MCF 10A (cell line): ENCODE measurements at regions not wholly inside any gene's neighbourhood (a gene's known extent, or its start where the extent isn't known, plus 50 kb on each side); places are given as distances from the start of the nearest gene placed in this dataset.
A peak's percentile ranks its signal among the peaks of the same experiment; 100 is the strongest.

ENCODE experiments used
- BruUV-seq: library from RNA; stranded (reverse); fragments of 400-500 nt; replicated peaks from 2 replicates; lab custom pipeline; 2021; lab: Mats Ljungman, UMichigan
- CTCF ChIA-PET: fragments of 300-600 bp; sonication (Branson Sonifier 250); formaldehyde crosslinking; extraction: SDS; loops from one replicate; lab custom pipeline; 2021; ENCODE audit warnings: antibody characterized with exemption, inconsistent platforms; lab: Yijun Ruan, JAX
- POLR2A ChIA-PET: fragments of 300-600, 350-650 bp; sonication (Branson Sonifier 250); formaldehyde crosslinking; extraction: SDS; loops from one replicate; lab custom pipeline; 2020; ENCODE audit warnings: antibody characterized with exemption, inconsistent platforms; lab: Yijun Ruan, JAX
- DNase-seq: peaks from one replicate; pipeline ENCODE4 v3.0.0-alpha.2; 2018; ENCODE audit not compliant: unreplicated experiment
- H3K27ac Mint-ChIP-seq: one replicate; pipeline ENCODE4 v1.8.0; 2022; ENCODE audit warnings: mild to moderate bottlenecking, low read depth, mixed read lengths; ENCODE audit not compliant: unreplicated experiment
- H3K27me3 Mint-ChIP-seq: one replicate; pipeline ENCODE4 v1.8.0; 2022; ENCODE audit warnings: mixed read lengths; ENCODE audit not compliant: insufficient read depth, unreplicated experiment
- H3K36me3 Mint-ChIP-seq: one replicate; pipeline ENCODE4 v1.8.0; 2022; ENCODE audit warnings: mild to moderate bottlenecking, moderate library complexity, mixed read lengths; ENCODE audit not compliant: insufficient read depth, unreplicated experiment
- H3K4me1 Mint-ChIP-seq: one replicate; pipeline ENCODE4 v1.8.0; 2022; ENCODE audit warnings: mixed read lengths; ENCODE audit not compliant: insufficient read depth, unreplicated experiment
- H3K4me3 Mint-ChIP-seq: one replicate; pipeline ENCODE4 v1.8.0; 2022; ENCODE audit warnings: mild to moderate bottlenecking, moderate library complexity, mixed read lengths; ENCODE audit not compliant: unreplicated experiment
- H3K9me3 Mint-ChIP-seq: one replicate; pipeline ENCODE4 v1.8.0; 2022; ENCODE audit warnings: mixed read lengths; ENCODE audit not compliant: unreplicated experiment
- CTCF ChIP-seq: fragments of 200-600 bp; IDR thresholded peaks from one replicate; pipeline ENCODE4 v1.8.0; 2022; ENCODE audit warnings: antibody characterized with exemption, mild to moderate bottlenecking; ENCODE audit not compliant: unreplicated experiment
- intact Hi-C: fragments of 100-400 bp; cut with micrococcal nuclease; formaldehyde crosslinking; loops from 2 replicates; pipeline ENCODE4 v1.14.1; 2022

GRCh38 chr1:116268211-116268610 is 104.8 kb upstream of the ATP1A1 start:
- intact Hi-C loops = no loop called here
- no peak for TF ChIP-seq CTCF
- DNase-seq = peak; percentile 98
- peak overlapping the region; percentile 47 for H3K27ac Mint-ChIP-seq
- H3K4me3 Mint-ChIP-seq = no peak overlapping the region
- H3K27me3 Mint-ChIP-seq = no peaks in the 10 kb centered on the region
- H3K4me1 Mint-ChIP-seq = peaks cover 18% of the 10 kb centered on the region
- H3K36me3 Mint-ChIP-seq = peaks cover 6% of the 10 kb centered on the region
- H3K9me3 Mint-ChIP-seq = no peaks in the 10 kb centered on the region
- no TSS peak for BruUV-seq
- POLR2A ChIA-PET = interaction anchor here (0.7 to 4.1 kb wide), 17 partner anchors 8 to 112 kb away, joined by 3 to 44 read pairs (median 4); partner anchors contain the start of gene ATP1A1
- CTCF ChIA-PET = interaction anchor here (0.6 to 0.8 kb wide), 2 partner anchors 17 to 35 kb away, joined by 3 read pairs; no protein-coding TSS in a partner anchor

DNA sequence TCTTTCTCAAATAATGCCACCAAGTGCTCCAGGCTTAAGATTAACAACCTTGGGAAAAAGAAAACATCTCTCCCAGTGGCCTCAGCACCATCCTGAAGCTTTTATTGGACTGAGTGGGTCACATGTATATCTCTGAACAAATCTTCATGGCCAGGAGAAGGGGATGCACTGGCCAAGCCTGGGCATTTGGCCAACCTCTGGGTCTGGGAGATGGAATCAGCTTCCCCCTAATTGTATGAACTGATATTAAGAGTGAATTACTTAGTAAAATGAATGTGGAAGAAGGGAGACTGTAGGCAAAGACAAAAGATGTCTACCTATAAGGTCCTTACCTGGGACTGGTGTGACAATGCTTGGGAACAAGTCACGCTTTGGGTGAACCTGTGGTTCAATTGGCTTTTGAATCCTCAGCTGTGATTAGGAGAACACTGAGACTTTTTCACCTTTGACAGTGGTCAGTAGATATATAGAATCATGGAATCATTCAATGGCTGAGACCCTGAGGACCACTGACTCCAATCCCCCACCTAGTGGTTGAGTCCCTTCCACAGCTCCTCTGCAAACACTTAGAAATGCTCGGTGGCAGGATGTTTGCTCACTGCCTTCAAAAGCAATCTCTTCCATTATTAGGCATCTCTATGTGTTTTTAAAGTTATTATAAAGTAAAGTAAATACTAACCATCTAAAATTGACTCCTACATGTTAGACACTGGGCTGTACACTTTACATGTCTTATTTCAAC is 102.6 kb upstream of the ATP1A1 start:
- no peaks in the 10 kb centered on the region for H3K27me3 Mint-ChIP-seq
- ChIA-PET POLR2A (interaction anchor here (0.8 to 4.1 kb wide), 5 partner anchors 11 to 114 kb away, joined by 3 to 44 read pairs (median 16); no protein-coding TSS in a partner anchor), CTCF (interaction anchor here (0.7 kb wide), 1 partner anchor 171 kb away, joined by 3 read pairs; no protein-coding TSS in a partner anchor)
- H3K27ac Mint-ChIP-seq = no peak overlapping the region
- peaks cover 18% of the 10 kb centered on the region for H3K4me1 Mint-ChIP-seq
- H3K36me3 Mint-ChIP-seq = peaks cover 6% of the 10 kb centered on the region
- intact Hi-C loops = no loop called here
- no peak overlapping the region for H3K4me3 Mint-ChIP-seq
- TF ChIP-seq CTCF = no peak
- DNase-seq = no peak
- BruUV-seq = no TSS peak
- no peaks in the 10 kb centered on the region for H3K9me3 Mint-ChIP-seq

DNA sequence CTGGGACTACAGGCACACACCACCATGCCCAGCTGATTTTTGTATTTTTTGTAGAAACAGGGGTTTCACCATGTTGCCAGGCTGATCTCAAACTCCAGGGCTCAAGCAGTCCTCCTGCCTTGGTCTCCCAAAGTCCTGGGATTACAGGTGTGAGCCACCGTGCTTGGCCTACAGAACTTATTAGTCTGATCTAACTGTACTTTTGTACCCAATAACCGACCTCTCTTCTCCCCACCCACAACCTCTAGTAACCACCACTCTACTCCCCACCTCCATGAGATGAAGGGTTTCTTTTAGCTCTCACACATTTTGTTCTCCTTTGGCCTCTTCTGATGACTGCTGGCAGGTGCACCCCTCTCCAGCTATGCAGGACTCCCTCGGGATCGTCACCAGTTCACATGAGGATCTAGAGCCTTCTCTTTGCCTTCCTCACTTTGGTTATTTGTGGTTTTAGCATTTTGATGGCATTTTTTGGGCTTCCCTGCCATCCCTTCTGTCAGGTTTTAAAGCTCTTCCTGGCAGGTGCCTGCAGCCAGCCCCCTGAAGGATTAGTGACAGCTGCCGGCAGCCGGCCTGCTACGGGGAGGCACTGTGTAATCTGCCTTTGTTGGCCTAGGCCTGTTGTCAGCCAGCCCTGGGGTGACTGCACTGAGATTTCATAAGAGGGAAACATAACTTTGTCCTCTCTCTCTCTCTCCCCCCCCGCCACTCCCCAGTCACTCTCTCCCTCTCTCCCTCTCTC is 99.8 kb upstream of the ATP1A1 start:
- no peaks in the 10 kb centered on the region for H3K9me3 Mint-ChIP-seq
- H3K27ac Mint-ChIP-seq = no peak overlapping the region
- intact Hi-C loops = no loop called here
- no peak for TF ChIP-seq CTCF
- peaks cover 6% of the 10 kb centered on the region for H3K36me3 Mint-ChIP-seq
- BruUV-seq = no TSS peak
- no peaks in the 10 kb centered on the region for H3K27me3 Mint-ChIP-seq
- peaks cover 9% of the 10 kb centered on the region for H3K4me1 Mint-ChIP-seq
- ChIA-PET CTCF (interaction anchor here (0.8 to 1.3 kb wide), 2 partner anchors 62 to 213 kb away, joined by 3 read pairs; no protein-coding TSS in a partner anchor), POLR2A (interaction anchor here (0.6 to 1.0 kb wide), 3 partner anchors 13 to 102 kb away, joined by 3 to 4 read pairs (median 3); no protein-coding TSS in a partner anchor)
- no peak for DNase-seq
- H3K4me3 Mint-ChIP-seq = no peak overlapping the region

DNA sequence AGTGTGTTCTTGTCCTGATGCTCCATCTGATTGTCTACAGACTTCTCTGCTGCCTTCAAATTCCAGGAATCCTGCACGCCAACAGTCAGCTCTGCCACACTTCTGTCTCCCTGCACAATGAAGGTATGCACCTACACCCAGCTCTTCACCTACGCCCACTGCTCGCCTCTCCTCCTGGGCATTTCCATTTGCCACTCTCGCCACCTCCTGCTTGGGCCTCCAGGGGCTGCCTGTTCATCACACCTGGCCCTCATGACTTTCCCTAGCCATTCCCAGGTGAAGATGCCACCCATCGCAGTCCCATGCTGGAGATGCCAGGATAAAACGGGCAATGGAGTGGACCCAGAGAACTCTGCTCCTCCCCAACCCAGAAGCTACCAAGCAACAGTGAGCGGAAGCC is 96.5 kb upstream of the ATP1A1 start:
- TF ChIP-seq CTCF = no peak
- no peaks in the 10 kb centered on the region for H3K4me1 Mint-ChIP-seq
- intact Hi-C loops = no loop called here
- DNase-seq = no peak
- H3K9me3 Mint-ChIP-seq = no peaks in the 10 kb centered on the region
- CTCF ChIA-PET = no interaction called here
- H3K27me3 Mint-ChIP-seq = no peaks in the 10 kb centered on the region
- no TSS peak for BruUV-seq
- H3K4me3 Mint-ChIP-seq = no peak overlapping the region
- POLR2A ChIA-PET = no interaction called here
- H3K36me3 Mint-ChIP-seq = peaks cover 6% of the 10 kb centered on the region
- H3K27ac Mint-ChIP-seq = no peak overlapping the region
